ENCODE measurements at regions not wholly inside any gene's neighbourhood (a gene's known extent, or its start where the extent isn't known, plus 50 kb on each side); places are given as distances from the start of the nearest gene placed in this dataset.
"Not testable (repeated sequence)": the region's sequence is repeated elsewhere in the genome, so short reads cannot be mapped to it uniquely, and the experiment has no call there.

- no peak overlapping the region for H3K9ac ChIP-seq (ENCODE audit: low read depth, low read length)
- H3K4me1 ChIP-seq (ENCODE audit: control insufficient read depth, insufficient read depth, low read length) = peaks cover 28% of the 10 kb centered on the region
- no peaks in the 10 kb centered on the region for H3K36me3 ChIP-seq (ENCODE audit: control insufficient read depth, insufficient read depth, low read length)
- H3K9me3 ChIP-seq (ENCODE audit: control insufficient read depth, insufficient read depth, low read length) = peaks cover 7% of the 10 kb centered on the region
- H3K4me3 ChIP-seq (ENCODE audit: low read depth, low read length) = no peak overlapping the region
- no peaks in the 10 kb centered on the region for H3K27me3 ChIP-seq (ENCODE audit: control insufficient read depth, insufficient read depth, low read length)
- H3K27ac ChIP-seq (ENCODE audit: low read depth, low read length) = no peak overlapping the region
Measured at GRCh38 chr11:83361831-83362230, 75.7 kb upstream of the CCDC90B start.

GRCh38 chr11:83355391-83355790, 69.2 kb upstream of the CCDC90B start:
- H3K4me3 ChIP-seq (ENCODE audit: low read depth, low read length) = no peak overlapping the region
- no peaks in the 10 kb centered on the region for H3K4me1 ChIP-seq (ENCODE audit: control insufficient read depth, insufficient read depth, low read length)
- H3K36me3 ChIP-seq (ENCODE audit: control insufficient read depth, insufficient read depth, low read length) = no peaks in the 10 kb centered on the region
- peaks cover 6% of the 10 kb centered on the region for H3K9me3 ChIP-seq (ENCODE audit: control insufficient read depth, insufficient read depth, low read length)
- no peak overlapping the region for H3K27ac ChIP-seq (ENCODE audit: low read depth, low read length)
- no peaks in the 10 kb centered on the region for H3K27me3 ChIP-seq (ENCODE audit: control insufficient read depth, insufficient read depth, low read length)
- no peak overlapping the region for H3K9ac ChIP-seq (ENCODE audit: low read depth, low read length)

DNA sequence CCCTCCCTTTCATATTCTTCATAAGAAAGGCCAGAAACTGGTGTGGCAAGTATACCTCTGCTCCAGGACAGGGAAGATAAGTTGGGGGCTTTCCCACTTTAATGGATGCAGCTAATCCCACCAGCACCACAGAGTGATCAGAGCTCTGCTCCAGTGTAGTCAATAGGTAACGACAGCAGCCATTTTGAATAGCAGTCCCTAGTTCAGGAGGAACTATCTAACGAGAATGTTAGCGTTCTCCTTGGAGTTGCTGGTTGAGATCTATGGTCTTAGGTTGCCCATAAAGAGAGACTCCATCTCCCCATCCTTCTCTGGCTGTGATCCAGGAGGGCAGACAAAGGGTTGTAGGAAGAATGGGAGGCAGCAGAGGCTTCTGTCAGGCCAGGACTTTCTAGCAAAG, 64.0 kb upstream of the CCDC90B start:
- Histone ChIP-seq H3K27me3 (ENCODE audit: control insufficient read depth, insufficient read depth, low read length) (no peaks in the 10 kb centered on the region), H3K4me1 (ENCODE audit: control insufficient read depth, insufficient read depth, low read length) (no peaks in the 10 kb centered on the region), H3K27ac (ENCODE audit: low read depth, low read length) (no peak overlapping the region), H3K9me3 (ENCODE audit: control insufficient read depth, insufficient read depth, low read length) (0 out of 2 replicates have a peak, but pooled peaks cover 5% of the 10 kb centered on the region), H3K4me3 (ENCODE audit: low read depth, low read length) (no peak overlapping the region), H3K36me3 (ENCODE audit: control insufficient read depth, insufficient read depth, low read length) (no peaks in the 10 kb centered on the region), H3K9ac (ENCODE audit: low read depth, low read length) (no peak overlapping the region)

- Histone ChIP-seq H3K27me3 (ENCODE audit: control insufficient read depth, insufficient read depth, low read length) (no peaks in the 10 kb centered on the region), H3K9ac (ENCODE audit: low read depth, low read length) (no peak overlapping the region), H3K27ac (ENCODE audit: low read depth, low read length) (no peak overlapping the region), H3K4me1 (ENCODE audit: control insufficient read depth, insufficient read depth, low read length) (no peaks in the 10 kb centered on the region), H3K9me3 (ENCODE audit: control insufficient read depth, insufficient read depth, low read length) (0 out of 2 replicates have a peak, but pooled peaks cover 5% of the 10 kb centered on the region), H3K36me3 (ENCODE audit: control insufficient read depth, insufficient read depth, low read length) (no peaks in the 10 kb centered on the region), H3K4me3 (ENCODE audit: low read depth, low read length) (no peak overlapping the region)
Measured at GRCh38 chr11:83349296-83349695, 63.1 kb upstream of the CCDC90B start.

DNA sequence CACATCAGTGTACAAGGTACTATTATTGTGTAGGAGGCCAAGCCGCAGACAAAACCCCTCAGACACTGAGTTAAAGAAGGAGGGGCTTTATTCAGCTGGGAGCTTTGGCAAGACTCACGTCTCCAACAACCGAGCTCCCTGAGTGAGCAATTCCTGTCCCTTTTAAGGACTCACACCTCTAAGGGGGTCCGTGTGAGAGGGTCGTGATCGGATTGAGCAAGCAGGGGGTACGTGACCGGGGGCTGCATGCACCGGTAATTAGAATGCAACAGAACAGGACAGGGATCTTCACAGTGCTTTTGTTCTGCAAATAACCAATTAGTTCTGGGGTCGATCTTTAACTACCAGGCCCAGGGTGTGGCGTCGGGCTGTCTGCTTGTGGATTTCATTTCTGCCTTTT, 60.5 kb upstream of the CCDC90B start:
- not testable (repeated sequence) for H3K27ac ChIP-seq (ENCODE audit: low read depth, low read length); H3K36me3 ChIP-seq (ENCODE audit: control insufficient read depth, insufficient read depth, low read length); H3K9ac ChIP-seq (ENCODE audit: low read depth, low read length); H3K4me1 ChIP-seq (ENCODE audit: control insufficient read depth, insufficient read depth, low read length); H3K27me3 ChIP-seq (ENCODE audit: control insufficient read depth, insufficient read depth, low read length); H3K9me3 ChIP-seq (ENCODE audit: control insufficient read depth, insufficient read depth, low read length); H3K4me3 ChIP-seq (ENCODE audit: low read depth, low read length)

- H3K4me3 ChIP-seq (ENCODE audit: low read depth, low read length); H3K27ac ChIP-seq (ENCODE audit: low read depth, low read length); H3K9me3 ChIP-seq (ENCODE audit: control insufficient read depth, insufficient read depth, low read length); H3K4me1 ChIP-seq (ENCODE audit: control insufficient read depth, insufficient read depth, low read length); H3K9ac ChIP-seq (ENCODE audit: low read depth, low read length); H3K27me3 ChIP-seq (ENCODE audit: control insufficient read depth, insufficient read depth, low read length); H3K36me3 ChIP-seq (ENCODE audit: control insufficient read depth, insufficient read depth, low read length): not testable (repeated sequence)
Measured at GRCh38 chr11:83344521-83344920, 58.4 kb upstream of the CCDC90B start.

GRCh38 chr11:83336993-83337392, 50.8 kb upstream of the CCDC90B start:
- no peak overlapping the region for H3K9ac ChIP-seq (ENCODE audit: low read depth, low read length)
- no peaks in the 10 kb centered on the region for H3K36me3 ChIP-seq (ENCODE audit: control insufficient read depth, insufficient read depth, low read length)
- peaks cover 2% of the 10 kb centered on the region for H3K4me1 ChIP-seq (ENCODE audit: control insufficient read depth, insufficient read depth, low read length)
- no peaks in the 10 kb centered on the region for H3K9me3 ChIP-seq (ENCODE audit: control insufficient read depth, insufficient read depth, low read length)
- H3K4me3 ChIP-seq (ENCODE audit: low read depth, low read length) = no peak overlapping the region
- no peaks in the 10 kb centered on the region for H3K27me3 ChIP-seq (ENCODE audit: control insufficient read depth, insufficient read depth, low read length)
- H3K27ac ChIP-seq (ENCODE audit: low read depth, low read length) = no peak overlapping the region
